GM06990 (cell line): ENCODE measurements at regions not wholly inside any gene's neighbourhood (a gene's known extent, or its start where the extent isn't known, plus 50 kb on each side); places are given as distances from the start of the nearest gene placed in this dataset.

Experiments used
- DNase-seq: peaks from one replicate; pipeline ENCODE4 v3.0.0-alpha.2; 2011; ENCODE audit not compliant: insufficient read length; ENCODE audit errors: extremely low read depth
- H3K27me3 ChIP-seq: replicated peaks from 2 replicates; pipeline ENCODE4 v1.6.0; 2011; ENCODE audit warnings: low read length; ENCODE audit not compliant: control insufficient read depth, insufficient read depth
- H3K36me3 ChIP-seq: 2 replicates; pipeline ENCODE4 v1.5.1; 2011; ENCODE audit warnings: low read length; ENCODE audit not compliant: control insufficient read depth, insufficient read depth
- H3K4me3 ChIP-seq: replicated peaks from 2 replicates; pipeline ENCODE4 v1.5.1; 2011; ENCODE audit warnings: low read depth, mild to moderate bottlenecking, control low read depth, low read length
- CTCF ChIP-seq: IDR thresholded peaks from 2 replicates; pipeline ENCODE4 v1.5.1; 2011; ENCODE audit warnings: low read length, control low read depth, mild to moderate bottlenecking, inconsistent platforms; ENCODE audit not compliant: insufficient read depth, poor library complexity, severe bottlenecking

GRCh38 chr12:74988156-74988555 is 221.5 kb downstream of the KCNC2 start:
- Histone ChIP-seq H3K27me3 (no peaks in the 10 kb centered on the region), H3K36me3 (no peaks in the 10 kb centered on the region), H3K4me3 (no peak overlapping the region)
- TF ChIP-seq CTCF, result no peak
- DNase-seq, result no peak
